ENCODE measurements at regions not wholly inside any gene's neighbourhood (a gene's known extent, or its start where the extent isn't known, plus 50 kb on each side); places are given as distances from the start of the nearest gene placed in this dataset.

GRCh38 chr3:177279118-177279815, 82.0 kb upstream of the TBL1XR1 start:
- TF ChIP-seq POLR2A (IDR thresholded peaks at IDR 0.05; ENCODE audit: low read depth) (no peak), CTCF (IDR thresholded peaks at IDR 0.05) (no peak)
